GM19023 (cell line): ENCODE measurements at regions not wholly inside any gene's neighbourhood (a gene's known extent, or its start where the extent isn't known, plus 50 kb on each side); places are given as distances from the start of the nearest gene placed in this dataset.

ENCODE experiments used
- ATAC-seq: cut with Tn5 transposase; IDR thresholded peaks from one replicate; pipeline ENCODE4 v1.9.1; 2021; ENCODE audit warnings: mild to moderate bottlenecking, moderate library complexity; ENCODE audit not compliant: unreplicated experiment

GRCh38 chr2:223107825-223108224, 55.8 kb downstream of the KCNE4 start:
- no peak for ATAC-seq

GRCh38 chr2:223108351-223109050, 56.5 kb downstream of the KCNE4 start:
- no peak for ATAC-seq

DNA sequence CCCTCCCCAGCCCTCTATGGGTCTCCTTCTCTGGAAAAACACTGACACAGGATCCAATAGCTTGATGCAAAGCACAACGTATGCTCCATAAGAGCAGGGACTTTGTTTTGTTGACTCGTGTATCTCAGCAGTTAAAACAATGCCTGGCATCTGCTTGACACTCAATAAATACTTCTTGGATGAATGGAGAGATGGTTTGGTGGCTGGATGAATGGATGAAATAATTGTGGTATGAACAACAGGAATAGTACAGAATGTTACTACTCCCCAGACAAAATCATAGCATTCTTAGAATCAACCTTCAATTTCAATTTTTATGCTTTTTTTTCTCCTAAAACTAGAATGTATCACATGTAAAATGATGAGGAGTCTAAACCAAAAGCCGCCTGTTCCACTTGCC, 57.4 kb downstream of the KCNE4 start:
- no peak for ATAC-seq

DNA sequence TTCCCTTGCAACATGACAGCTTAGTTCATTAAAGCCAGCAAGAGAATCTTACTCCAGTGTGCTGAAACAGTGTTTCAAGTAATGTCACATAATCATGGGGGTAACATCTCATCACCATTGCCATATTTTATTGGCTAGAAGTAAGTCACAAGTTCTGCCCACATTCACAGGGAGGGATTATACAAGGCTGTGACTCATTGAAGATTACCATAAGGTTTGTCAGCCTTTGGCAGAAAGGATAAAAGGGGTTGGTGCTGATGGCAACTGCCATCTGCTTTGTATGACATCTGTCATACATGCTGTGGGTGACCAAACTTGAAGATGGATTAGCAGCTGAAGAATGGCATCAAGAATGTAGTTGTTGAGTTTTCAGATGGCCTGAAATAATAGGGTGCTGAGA, 61.2 kb downstream of the KCNE4 start:
- ATAC-seq = no peak

DNA sequence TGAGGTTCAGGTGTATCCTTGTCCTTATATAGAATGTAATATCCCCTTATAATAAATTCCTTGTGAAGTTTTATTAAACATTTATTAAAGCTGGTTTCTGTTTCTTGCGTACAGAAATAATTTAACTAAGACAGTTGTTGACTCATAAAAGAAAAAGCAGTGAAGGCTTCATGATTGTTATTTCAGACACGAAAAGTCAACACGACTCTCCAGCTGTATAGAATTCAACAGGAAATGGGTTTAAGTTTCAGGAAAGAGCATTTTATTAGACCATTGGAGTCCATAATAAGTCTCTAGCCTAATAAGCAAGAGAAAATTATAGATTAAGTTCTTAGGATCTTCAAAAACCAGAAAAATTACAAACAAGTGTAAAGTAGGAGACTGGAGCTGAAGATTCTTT, 62.2 kb downstream of the KCNE4 start:
- ATAC-seq = no peak

- ATAC-seq = no peak
Measured at GRCh38 chr2:223114917-223115316, 62.9 kb downstream of the KCNE4 start.

DNA sequence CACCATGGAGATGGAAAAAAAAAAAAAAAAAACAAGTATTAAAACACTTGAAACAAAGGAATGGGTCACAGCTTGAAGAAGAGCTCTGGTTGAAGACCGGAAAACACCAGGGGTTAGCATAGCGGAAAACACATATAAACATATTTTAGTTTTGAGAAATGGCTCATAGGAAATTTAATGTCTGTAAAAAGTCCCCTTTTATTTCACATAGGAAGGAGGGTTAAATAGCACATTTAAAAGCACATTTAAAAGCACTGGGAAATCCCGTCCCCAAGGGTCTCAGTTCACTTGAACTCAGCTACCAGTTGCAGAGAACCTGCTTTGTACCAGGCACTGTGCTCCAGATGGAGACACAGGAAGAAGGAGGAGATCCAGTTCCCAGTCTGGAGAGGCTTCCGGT, 65.5 kb downstream of the KCNE4 start:
- ATAC-seq = no peak

DNA sequence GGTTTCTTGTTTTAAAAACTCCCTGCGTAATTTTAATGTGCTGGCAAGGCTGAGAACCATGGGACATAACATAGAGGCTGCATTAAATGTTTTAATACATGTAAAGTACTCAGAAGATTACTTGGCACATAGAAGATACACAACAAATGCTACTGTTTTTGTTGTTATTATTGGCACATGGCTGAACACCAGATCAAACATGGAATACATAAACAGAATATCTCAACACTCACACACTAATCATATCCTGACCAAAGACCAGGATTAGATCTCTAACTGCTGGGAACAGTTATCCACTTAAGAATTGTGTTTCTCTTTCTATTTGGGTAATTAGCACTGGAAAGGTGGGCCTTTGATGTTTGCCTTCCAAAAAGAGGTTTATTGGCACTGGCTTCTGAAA, 69.3 kb downstream of the KCNE4 start:
- no peak for ATAC-seq

DNA sequence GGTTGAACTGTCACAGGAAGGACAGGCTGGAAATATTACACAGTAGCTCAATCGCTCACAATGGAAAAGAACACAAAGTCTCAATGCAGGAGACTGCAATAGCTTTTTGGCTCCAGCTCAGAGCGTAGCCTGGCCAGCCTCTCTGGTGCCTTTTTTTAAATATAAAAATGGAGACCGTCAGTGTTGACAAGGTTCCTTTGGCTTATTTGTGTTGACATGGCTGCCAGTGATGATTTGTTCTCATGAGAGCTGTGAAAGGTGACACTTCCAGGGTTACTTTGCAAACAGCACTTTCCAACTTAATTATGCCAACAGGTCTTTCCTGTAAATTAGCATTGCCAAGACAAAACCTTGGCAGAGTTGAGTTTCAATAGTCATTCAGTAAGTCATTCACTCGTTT, 70.8 kb downstream of the KCNE4 start:
- ATAC-seq = no peak

GRCh38 chr2:223123855-223124610, 72.0 kb downstream of the KCNE4 start:
- no peak for ATAC-seq

DNA sequence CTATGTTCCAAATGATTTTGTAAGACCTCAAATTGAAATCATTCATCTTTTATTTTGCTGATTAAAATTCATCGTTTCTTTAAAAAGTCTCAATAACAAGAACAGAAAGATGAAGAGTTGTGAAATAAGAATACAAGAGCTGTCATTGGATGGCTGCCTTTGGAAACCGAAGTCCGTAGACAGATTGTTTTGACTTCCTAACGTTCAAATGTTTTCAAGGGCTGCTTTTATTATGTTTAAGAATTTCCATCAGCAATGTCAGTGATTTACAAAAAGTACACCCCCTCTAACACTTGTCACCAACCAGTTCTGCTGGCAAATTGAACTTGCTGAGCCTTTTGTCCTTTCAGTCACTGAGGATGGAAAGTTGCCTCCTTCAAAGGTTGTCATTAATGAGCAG, 89.6 kb downstream of the KCNE4 start:
- no peak for ATAC-seq

GRCh38 chr2:223142118-223142517, 90.1 kb downstream of the KCNE4 start:
- ATAC-seq = no peak

- ATAC-seq = no peak
Measured at GRCh38 chr2:223147431-223147830, 95.4 kb downstream of the KCNE4 start.

DNA sequence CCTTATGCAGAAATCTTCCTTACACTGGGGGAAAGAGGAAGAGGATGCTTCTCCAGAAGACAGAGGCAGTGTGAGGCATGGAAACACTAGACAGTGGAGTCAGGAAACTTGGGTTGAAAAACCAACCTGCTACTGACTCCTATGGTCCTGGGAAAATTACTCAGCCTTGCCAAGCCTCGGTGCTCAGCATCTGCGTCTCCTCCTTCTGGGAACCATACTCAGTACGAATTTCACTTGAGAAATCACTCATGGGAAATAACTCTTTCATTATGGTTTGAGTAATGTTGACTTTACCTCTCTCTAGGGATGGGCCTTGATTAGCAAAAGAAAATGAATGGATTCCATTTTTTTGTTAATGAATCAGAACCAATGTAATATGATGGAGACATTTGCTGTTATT, 96.5 kb downstream of the KCNE4 start:
- no peak for ATAC-seq

GRCh38 chr2:223155956-223156355, 104.0 kb downstream of the KCNE4 start:
- no peak for ATAC-seq

- ATAC-seq = no peak
Measured at GRCh38 chr2:223161873-223162458, 110.0 kb downstream of the KCNE4 start.

GRCh38 chr2:223165423-223166214, 113.6 kb downstream of the KCNE4 start:
- no peak for ATAC-seq

DNA sequence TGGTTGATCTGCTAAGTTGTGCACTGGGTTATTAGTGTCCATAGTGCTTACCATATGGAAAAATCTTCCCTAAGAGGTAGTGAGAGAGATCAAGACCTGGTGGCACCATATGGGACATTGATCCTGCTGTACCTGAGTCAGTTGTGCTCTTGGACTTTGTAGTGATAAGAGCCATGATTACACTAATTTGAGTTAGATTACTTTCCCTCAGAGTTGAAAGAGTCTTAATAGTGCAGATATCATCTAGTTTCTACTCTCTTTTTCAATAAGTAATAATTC, 114.2 kb downstream of the KCNE4 start:
- no peak for ATAC-seq

DNA sequence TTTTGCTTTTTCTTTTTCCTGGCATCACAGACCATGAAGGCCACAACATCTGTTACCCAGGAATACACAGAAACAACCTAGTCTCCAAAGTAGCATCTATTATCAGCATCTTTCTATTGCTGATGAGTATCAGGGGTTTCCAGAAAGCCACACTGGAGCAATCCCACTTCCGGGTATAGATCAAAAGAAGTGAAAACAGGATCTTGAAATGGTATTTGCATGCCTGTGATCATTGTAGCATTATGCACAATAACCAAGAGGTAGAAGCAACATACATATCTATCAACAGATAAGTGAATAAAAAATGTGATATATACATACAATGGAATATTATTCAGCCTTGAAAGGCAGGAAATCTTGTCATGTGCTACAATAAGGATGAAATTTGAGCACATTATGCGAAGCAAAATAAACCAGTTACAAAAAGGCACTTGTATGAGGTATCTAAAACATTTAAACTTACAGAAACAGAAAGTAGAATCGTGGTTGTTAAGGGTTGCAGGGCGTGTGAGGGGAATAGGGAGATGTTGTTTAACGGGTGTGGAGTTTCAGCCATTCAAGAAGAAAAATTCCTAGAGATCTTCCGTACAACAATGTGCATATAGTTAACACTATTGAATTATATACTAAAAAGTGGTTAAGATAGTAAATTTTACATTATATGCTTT, 115.1 kb downstream of the KCNE4 start:
- no peak for ATAC-seq

- ATAC-seq = no peak
Measured at GRCh38 chr2:223169830-223170605, 118.0 kb downstream of the KCNE4 start.
